Hematopoietic multipotent progenitor cell treated with erythropoietin and hydrocortisone succinate and interleukin-3 and kit ligand, for 4 days (in vitro differentiated cells): ENCODE measurements at regions not wholly inside any gene's neighbourhood (a gene's known extent, or its start where the extent isn't known, plus 50 kb on each side); places are given as distances from the start of the nearest gene placed in this dataset.

Experiments used
- DNase-seq: peaks from one replicate; pipeline ENCODE4 v3.0.0-alpha.2; 2015

DNA sequence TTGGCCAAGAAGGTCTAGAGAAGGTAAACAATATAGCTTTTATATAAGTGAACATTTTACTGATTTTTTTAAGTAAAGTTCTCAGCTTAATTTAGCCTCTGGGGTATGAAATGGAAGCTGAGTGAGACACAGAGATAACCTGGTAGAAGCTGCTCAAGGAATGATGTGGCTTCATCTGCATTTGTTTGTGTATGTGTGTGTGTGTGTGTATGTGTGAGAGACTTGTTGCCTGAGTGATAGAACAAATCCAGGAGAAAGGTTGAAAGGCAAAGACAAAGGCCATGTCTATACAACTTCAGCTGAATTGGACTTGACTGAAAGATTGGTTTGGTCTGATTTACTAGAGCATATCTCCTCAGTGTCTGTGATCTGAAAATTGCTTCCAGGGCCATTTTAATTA, 63.6 kb downstream of the PCDH7 start:
- no peak for DNase-seq

DNA sequence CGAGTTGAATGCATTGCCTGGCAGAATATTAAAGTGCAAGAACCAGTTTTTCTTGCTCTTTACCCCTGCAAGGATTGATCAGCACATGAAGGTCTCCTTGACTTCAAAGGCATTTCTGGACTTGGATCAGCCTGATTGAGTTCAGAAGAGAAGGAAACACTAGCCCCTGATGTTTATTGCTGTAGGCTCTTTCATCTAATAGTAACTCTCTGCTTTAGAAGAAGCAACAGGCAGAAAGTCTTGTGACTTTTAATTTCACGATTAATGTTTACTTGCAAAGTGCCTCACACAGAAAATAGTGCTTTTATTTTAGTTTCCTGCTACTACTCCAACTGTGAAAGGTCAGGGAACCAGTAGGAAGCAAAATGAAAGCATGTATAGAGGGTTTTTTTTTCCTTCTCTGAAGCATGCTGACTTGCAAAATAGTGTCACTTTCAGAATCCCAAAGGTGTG, 69.1 kb downstream of the PCDH7 start:
- DNase-seq, result no peak

DNA sequence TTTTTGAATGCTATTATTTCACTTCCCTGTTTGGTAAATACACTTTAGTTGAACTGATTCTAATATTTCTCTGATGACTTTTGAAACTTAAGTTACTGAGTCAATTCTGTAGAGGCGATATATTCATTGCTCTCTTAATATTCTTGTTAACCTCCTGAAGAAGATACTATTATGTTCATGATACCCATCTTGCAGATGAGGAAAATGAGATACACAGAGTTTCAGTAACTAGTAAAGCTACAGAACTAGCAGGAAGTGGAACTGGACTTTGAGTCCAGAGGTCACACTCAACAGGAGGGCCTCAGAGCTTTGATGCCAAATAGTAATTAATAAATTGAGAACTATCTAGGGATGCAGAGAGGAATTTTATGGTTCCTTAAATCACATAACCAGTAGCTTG, 70.0 kb downstream of the PCDH7 start:
- no peak for DNase-seq

DNA sequence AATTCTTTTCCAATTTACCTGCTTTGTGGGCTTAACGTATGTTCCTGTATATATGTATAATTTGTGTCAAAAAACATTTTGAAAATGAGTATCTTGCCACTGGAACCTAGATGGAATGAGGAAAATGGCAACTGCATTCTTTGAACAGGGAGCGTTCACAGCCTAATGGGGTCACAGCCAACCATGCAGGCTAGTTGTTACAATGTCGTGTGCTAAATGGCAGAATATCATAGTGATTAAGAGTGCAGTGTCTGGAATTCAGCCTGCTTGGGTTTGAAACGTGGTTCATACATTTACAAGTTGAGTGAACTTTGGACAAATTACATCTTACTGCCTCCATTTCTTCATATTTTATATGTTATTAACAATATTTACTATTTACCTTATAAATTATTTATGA, 70.8 kb downstream of the PCDH7 start:
- DNase-seq, result no peak

DNA sequence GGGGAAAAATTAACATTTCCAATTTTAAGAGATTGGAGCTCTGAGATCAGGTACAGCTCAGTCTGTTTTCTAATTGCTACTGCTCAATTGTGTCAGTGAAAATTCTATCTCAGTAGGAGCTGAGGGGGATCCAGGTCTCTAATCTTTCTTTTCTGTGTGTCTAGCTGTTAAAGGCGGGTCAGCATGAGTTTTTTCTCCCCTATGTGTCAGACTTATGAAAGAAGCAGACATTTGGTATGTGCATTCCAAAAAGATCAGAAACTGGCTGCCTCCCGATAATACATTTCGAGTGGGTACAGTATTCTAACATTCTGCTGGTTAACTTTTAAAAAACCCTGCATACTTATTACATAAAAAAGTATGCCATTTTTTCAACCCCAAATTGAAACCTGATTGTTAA, 72.4 kb downstream of the PCDH7 start:
- DNase-seq, result no peak

DNA sequence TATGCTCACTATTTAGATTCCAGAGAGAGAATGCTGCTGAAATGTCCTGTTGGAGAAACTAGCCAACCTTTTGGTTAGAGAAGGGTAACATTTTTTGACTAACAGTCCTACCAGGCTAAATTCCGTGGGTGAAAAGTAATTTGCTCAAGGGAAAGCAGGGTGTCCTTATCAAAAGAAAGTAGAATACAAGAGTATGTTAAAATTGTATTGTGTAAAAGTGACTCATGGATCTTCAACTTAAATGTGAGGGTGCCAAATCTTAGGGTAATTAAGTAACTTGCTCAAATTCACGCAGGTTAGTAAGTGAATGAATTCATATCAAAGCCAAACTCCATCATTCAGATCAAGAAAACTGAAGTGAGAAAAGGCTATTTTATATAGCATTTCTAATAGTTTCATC, 81.7 kb downstream of the PCDH7 start:
- DNase-seq, result no peak

DNA sequence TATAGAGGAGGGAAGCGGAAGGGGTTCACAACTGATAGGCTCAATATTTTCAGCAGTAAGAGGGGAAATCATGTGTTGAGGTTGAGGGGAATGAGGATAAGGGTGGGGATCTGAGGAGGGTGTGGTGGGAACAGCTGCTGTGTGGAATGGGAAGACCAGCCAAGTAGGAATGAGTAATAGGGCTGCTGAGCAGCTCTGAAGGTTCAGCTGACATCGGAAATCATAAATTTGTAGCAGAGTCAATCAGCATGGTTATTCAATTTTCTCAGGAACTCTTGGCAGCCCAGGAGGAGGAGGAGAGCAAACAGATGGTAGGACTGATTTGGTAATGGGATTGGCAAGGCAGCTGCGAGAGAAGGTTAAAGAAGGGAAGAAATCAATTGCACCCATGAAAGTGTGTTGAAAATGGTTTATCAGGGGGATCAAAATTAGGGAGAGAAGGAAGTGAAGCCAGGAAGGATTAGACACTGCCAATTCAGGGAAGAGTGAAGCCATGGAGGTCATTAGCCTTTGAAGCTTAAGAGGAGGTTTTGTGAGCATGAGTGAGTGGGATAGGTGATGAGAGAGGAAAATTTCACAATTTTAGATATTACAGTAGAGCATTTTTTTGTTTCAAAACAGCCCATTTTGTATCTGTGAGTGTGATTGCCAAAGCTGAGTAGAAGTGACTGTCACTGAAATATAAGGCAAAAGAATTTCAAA, 82.6 kb downstream of the PCDH7 start:
- DNase-seq, result no peak

DNA sequence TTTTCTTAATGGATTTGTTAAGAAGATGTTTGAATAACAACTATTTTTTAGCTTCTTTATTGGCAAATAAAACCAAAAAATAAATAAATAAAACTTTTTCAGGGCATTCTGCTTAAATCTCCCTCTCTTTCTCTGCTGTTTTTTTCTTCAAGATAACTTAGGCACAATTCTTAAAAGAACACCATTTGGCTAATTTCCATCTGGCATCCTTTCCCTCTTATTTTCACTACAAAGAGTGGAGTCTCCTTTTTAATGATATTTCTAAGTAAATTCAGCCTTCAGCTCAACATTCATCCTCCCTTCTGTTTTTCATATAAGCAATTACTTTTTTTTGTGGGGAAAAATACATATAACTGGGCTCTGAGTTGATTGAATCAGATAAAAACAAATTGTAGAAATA, 88.1 kb downstream of the PCDH7 start:
- DNase-seq, result no peak

DNA sequence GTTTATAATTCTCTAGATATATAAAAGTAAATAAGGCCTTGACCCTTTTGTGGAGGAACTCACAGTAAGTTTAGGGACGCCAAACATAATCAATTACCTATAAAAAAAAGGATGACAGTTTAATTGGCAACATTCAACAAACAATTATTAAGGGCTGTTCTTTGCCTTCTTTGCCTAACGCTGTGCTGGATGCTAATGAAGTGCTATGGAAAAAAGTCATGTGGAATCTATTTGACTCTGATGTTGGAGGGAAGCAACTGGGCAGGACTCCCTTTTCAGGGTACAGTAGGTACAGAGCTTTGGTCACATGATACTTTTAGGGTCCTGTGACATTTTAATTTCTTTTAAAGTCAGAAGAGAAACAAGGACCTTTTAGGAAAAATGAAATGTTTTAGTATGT, 91.1 kb downstream of the PCDH7 start:
- DNase-seq, result no peak

DNA sequence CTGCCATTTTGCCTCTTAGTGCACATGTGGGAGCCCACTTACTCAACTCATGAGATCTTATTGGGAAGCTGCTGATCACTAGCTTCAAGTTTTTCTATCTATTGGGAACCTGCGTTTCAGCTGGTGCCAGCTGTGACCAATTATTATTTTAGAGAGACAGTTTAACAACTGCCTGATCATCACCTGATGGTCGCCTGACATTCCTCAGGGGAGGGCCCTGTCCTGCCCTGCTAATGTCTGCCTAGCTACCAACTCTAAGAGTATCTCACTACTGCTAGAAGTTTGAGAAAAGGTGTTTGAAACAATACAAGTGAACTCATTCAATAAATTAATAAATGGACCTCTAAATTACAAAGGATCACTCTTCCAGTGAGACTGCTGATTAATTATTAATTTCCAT, 95.5 kb downstream of the PCDH7 start:
- no peak for DNase-seq

DNA sequence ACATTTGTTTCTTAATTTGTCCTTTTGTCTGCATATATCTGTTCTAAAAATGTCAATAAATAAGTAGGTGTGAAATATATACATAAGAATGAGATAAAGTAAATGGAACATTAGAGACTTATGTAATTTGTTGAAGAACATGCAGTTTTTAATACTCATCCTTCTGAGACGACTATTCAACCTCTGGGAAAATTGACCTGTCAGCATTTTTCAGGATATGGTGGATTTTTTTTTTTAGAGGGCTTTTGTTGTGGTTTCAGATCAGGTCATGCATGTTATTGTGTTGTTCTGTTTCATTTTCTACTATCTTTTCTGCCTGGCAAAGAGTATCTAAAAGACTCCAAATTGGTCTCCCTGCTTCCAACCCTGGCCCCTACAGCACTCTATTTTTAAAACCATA, 97.3 kb downstream of the PCDH7 start:
- no peak for DNase-seq

DNA sequence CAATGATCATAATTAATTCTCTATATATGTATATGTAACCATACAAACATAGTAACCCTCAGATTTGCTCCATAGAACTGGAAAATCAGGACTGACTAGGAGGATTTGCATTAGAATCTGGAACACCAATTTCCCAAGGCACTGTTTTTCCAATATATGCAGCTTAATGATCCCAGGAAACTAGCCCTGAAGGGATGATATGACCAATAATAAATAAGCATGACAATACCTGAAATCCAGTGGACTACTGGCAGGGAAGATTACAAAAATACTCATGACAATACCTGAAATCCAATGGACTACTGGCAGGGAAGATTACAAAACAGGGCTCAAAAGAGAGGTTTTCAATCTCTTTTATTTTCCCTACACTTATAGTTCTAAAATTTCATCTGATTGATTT, 98.4 kb downstream of the PCDH7 start:
- DNase-seq, result no peak

DNA sequence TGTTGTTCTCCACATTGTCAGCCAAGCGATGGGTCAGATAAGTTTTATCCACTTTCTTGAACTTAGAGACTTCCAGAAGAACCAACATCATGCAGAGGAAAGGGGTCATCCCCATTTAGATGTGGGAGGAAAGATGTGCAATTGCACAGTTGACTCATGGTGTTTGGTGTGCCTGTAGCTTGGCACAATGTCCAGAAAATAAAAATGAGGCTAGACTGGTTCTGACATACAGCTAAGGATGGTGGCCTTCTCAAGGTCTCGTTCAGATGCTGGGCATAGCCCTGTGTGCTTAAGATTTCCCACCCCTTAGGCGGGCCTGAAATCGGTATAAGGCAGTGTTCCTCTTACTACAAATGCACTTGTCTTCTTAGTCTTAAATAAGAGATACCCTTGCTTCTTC, 101.1 kb downstream of the PCDH7 start:
- no peak for DNase-seq

DNA sequence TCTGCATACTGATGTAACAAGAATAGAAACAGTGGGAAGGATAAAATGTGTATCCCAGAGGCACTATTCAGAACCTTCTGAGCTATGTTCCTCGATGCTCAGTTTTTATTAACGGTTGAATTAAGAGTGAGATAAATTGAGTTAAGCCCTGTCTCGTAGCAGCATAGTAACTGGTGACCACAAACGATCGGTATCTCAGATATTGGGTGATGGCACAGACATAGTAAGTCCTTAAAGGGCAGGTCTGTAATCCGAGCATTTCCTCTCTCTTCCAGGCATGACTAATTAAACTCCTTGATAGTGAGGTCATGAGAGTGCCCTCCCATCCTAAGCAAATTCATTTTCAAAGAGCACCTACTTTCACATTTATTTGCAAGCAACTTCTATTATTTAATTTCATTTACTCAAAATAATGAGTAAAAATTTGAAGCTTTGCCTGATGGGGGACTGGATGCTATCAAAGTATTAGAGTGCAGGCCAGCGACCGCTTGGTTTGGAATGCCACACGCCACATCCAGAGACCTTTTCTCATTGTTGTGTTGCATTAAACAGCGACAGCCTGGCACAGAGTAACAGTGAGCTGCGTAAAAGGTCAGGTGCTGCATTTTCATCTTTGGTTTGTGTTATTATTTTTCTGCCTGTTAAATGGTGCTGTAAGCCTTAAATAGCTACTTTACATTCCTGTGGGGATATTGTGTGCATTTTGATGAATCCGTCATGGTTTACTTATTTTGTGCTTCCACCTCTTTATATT, 101.9 kb downstream of the PCDH7 start:
- DNase-seq, result no peak

DNA sequence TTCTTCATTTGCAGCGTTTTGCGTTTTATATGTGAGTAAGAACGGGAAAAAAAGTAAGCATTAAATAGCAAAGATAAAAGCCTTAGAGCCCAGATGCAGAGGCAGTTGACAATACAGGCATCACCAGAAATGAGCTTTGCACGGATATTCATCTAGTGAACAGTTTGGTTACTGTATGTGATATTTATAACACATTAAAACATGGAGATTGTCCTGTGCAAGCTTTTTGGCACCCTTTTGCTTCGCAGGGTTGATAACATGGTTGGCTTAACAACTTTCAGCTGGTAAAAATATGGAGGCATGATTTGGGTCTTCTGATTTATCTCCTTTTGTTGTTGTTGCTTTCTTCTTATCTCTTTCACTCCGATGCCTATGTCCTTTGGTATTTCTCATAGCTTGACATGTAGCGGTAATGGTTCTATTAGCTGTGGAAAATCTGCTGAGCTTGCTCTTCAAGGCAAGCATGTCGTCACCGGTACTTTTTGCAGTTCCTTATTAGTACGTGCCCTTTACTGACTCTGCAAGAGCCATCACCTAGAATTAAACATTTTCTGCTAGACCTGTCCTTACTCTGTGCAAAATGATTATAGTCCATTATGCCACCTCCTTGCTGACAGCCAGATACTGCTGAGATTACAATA, 102.9 kb downstream of the PCDH7 start:
- DNase-seq, result no peak

DNA sequence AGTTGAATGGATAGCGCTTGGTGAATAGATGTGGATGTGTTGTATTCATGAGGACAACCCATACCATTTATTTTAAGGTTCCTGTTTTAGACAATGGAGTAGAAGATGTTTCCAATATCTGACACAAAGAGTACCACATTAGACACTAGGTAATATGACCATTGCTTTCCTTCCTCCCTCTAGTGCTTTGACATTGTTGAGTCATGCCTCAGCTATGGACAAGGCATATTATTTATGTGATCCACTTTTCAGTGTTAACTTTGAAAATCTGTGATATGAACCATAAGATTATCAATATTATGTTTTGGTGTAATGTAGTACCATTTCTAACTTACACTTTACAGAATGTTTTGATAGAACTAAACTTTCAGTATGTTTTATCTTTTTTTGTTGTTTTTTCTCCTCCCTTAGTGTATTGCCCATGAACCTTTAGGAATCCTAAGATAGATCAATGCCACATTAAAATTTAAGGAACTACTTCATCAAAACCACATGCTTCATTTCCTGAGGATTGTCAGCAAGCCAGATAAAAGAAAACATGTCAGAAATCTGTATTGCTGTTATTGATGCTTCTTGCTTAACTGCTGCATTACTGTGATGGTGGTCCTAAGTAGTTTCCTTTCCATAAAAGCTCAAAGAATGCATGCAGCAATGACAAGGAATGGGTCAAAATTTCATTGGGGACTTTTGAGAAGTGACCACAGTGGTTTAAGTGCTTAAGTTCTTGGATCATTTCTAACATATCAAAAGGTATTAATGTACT, 105.0 kb downstream of the PCDH7 start:
- no peak for DNase-seq

DNA sequence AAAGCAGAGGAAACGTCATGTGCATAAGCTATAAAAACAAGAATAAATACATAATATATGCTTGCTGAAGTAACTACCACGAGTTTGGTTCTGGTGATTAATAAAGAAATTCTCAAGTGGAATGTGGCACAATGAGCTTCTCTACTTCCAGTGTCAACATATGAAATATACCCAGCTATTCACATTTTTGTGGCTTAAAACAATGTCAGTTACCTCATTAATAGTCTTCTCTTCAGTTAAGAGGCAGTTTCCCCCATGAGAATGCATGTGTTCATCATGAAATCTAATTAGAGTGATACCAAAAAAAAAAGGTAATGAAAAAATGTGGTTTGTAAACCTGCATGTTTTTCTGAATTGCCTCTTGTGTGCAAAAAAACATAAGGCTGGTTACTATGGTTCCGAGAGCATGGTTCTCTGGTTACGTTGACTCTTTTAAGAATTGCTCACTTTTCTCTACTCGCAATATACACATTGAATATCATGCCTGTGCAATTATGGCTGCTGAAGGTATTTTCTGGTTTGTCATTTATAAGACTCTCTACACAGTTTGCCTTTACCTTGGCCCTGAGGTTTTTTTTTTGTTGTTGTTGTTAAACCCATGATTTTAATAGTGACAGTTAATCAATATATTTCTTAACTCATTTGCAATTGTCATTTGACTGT, 108.2 kb downstream of the PCDH7 start:
- no peak for DNase-seq

DNA sequence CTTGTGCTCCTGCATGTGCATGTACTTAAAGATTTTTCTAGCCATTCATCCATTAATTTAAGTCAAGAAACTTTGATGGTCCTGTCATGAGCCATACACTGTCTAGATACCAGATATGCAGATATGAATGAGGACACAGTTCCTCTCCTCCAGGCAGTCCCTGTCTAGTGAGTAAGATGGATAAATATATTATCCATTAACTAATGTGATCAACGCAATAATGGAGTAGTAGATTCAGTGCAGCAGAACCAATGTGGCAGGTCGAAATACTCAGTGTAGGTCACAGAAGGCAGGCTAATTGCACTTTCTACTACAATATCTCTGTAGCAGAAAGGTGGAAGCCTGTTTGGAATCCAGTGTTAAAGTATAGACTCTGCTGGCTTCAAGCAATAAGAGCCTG, 112.5 kb downstream of the PCDH7 start:
- no peak for DNase-seq

DNA sequence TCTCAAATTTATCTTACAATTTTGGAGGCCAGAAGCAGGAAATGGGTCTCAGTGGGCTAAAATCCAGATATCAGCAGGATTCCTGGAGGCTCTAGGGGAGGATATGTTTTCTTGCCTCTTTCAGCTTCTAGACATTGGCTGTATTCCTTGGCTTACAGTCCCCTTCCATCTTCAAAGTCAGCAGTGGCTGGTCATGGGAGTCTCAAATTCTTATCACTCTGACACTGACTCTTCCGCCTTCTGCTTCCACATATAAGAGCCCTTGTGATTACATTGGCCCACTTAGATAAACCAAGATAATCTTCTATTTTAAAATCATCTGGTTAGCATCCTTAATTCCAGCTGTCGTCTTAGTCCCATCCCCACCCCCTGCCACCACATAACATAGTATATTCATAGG, 113.0 kb downstream of the PCDH7 start:
- no peak for DNase-seq

DNA sequence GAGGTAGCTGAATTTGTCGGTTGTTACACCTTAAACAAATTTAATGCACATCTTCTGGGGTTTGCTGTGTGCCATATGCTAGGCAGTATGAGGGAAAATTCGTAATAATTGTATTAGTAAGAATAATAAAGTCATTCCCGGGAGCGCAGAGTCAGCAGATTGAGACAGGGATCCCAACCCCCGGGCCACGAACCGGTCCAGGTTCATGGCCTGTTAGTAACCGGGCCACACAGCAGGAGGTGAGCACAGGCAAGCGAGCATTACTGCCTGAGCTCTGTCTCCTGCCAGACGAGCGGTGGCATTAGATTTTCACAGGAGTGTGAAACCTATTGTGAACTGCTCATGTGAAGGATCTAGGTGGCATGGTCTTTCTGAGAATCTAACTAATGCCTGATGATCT, 114.9 kb downstream of the PCDH7 start:
- no peak for DNase-seq

DNA sequence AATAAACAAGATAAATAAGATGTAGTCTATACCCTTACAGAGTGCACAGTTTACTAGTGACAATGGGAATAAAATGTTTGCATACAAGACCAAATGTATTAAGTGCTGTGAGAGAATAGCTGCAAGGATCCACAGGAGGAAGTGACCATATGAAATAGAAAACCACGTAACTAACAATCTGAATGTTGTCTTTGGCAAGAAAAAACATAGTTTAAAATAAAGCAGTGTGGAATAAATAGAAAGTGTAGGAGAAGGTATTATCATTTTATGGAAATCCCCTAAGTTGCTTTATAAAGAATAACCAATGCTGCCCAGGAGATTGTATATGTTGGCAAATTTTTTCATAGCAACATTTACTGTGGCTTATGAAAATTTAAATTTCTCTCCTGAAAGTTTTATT, 116.1 kb downstream of the PCDH7 start:
- DNase-seq, result no peak

DNA sequence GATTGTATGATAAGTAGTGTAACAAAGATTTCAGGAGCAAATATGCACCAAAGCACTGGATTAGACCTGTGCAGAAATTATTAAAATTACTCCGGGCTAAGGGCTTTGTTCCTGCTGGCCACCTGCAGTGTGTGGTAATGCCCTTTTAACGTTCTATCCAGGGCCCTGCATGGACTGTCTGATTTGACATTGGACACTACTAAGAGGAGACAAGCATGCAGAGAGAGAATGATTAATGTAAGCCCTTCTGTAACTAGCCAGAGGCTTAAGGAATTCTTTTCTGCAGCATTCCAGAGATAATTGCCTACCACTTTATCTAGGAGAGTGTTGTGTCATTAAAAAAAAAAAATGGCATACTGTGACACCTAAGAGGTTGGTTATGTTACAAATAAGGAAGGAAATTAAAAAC, 117.0 kb downstream of the PCDH7 start:
- no peak for DNase-seq

DNA sequence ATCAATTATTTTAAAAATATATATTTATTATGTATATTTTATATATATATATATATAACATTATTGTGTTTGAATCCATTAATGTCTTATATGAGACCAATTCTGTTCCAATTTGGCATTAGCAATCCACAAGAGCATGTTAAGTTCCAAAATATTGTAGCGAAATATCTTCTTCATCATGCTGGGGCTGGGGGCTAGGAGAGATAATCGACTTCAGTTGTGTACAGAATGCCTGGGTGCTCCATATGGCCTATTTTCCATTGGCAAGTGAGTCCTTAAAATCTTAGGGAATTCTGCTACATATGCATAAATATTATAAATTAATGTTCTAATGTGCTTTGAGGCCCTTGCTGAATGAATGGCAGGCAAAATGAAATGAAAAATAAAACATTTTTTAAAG, 117.7 kb downstream of the PCDH7 start:
- DNase-seq, result no peak
